GM23338 (cell line): ENCODE measurements at regions not wholly inside any gene's neighbourhood (a gene's known extent, or its start where the extent isn't known, plus 50 kb on each side); places are given as distances from the start of the nearest gene placed in this dataset.

ENCODE experiments used
- ATAC-seq: fragments of 200-7000 bp; cut with Tn5 transposase; 3 replicates; pipeline ENCODE4 v1.9.1; 2020
- DNase-seq: peaks from one replicate; pipeline ENCODE4 v3.0.0-alpha.2; 2015; ENCODE audit warnings: low spot score
- H2AFZ ChIP-seq: fragments of 200-600 bp; sonication (generic); 2 replicates; pipeline ENCODE4 v1.8.0; 2016; ENCODE audit warnings: antibody characterized with exemption, mild to moderate bottlenecking, moderate library complexity
- H3F3A ChIP-seq: fragments of 200-600 bp; sonication (generic); replicated peaks from 2 replicates; pipeline ENCODE4 v1.8.0; 2017; ENCODE audit warnings: antibody characterized with exemption, mixed run types, low read depth
- H3K27ac ChIP-seq: fragments of 200-600 bp; sonication (generic); 2 replicates; pipeline ENCODE4 v1.6.1; 2016; ENCODE audit warnings: low read depth
- H3K27me3 ChIP-seq: fragments of 200-600 bp; sonication (generic); 2 replicates; pipeline ENCODE4 v1.8.0; 2016; ENCODE audit warnings: mild to moderate bottlenecking, mixed run types, moderate library complexity; ENCODE audit not compliant: insufficient read depth
- H3K36me3 ChIP-seq: fragments of 200-600 bp; sonication (generic); 2 replicates; pipeline ENCODE4 v1.8.0; 2016; ENCODE audit warnings: mild to moderate bottlenecking; ENCODE audit not compliant: insufficient read depth
- H3K4me1 ChIP-seq: fragments of 200-600 bp; sonication (generic); 2 replicates; pipeline ENCODE4 v1.8.0; 2016; ENCODE audit warnings: mild to moderate bottlenecking, moderate library complexity; ENCODE audit not compliant: insufficient read depth
- H3K4me2 ChIP-seq: fragments of 200-600 bp; sonication (generic); 2 replicates; pipeline ENCODE4 v1.7.1; 2017; ENCODE audit warnings: mixed run types
- H3K4me3 ChIP-seq: fragments of 200-600 bp; sonication (generic); 2 replicates; pipeline ENCODE4 v1.6.1; 2016; ENCODE audit warnings: mixed run types
- H3K79me2 ChIP-seq: fragments of 200-600 bp; sonication (generic); replicated peaks from 2 replicates; pipeline ENCODE4 v1.8.0; 2017; ENCODE audit warnings: mild to moderate bottlenecking; ENCODE audit not compliant: insufficient read depth
- H3K9me2 ChIP-seq: fragments of 200-600 bp; sonication (generic); 2 replicates; pipeline ENCODE4 v1.8.0; 2017; ENCODE audit not compliant: insufficient read depth
- H4K20me1 ChIP-seq: fragments of 200-600 bp; sonication (generic); replicated peaks from 2 replicates; pipeline ENCODE4 v1.8.0; 2017; ENCODE audit warnings: mild to moderate bottlenecking; ENCODE audit not compliant: insufficient read depth
- H3K27ac Mint-ChIP-seq: 2 replicates; pipeline ENCODE4 v1.8.0; 2020; ENCODE audit warnings: inconsistent platforms, mild to moderate bottlenecking, moderate library complexity, mixed read lengths
- H3K27me3 Mint-ChIP-seq: 3 replicates; pipeline ENCODE4 v1.8.0; 2022; ENCODE audit warnings: low read depth, mild to moderate bottlenecking, moderate library complexity, mixed read lengths, inconsistent platforms; ENCODE audit not compliant: insufficient read depth, poor library complexity
- H3K36me3 Mint-ChIP-seq: 3 replicates; pipeline ENCODE4 v1.8.0; 2021; ENCODE audit warnings: low read depth, mild to moderate bottlenecking, inconsistent platforms, moderate library complexity, mixed read lengths
- H3K4me1 Mint-ChIP-seq: 3 replicates; pipeline ENCODE4 v1.8.0; 2020; ENCODE audit warnings: mild to moderate bottlenecking, inconsistent platforms, mixed read lengths
- H3K4me3 Mint-ChIP-seq: 3 replicates; pipeline ENCODE4 v1.8.0; 2021; ENCODE audit warnings: moderate library complexity, mild to moderate bottlenecking, inconsistent platforms, mixed read lengths
- H3K9me3 Mint-ChIP-seq: 3 replicates; pipeline ENCODE4 v1.8.0; 2020; ENCODE audit warnings: moderate library complexity, mild to moderate bottlenecking, inconsistent platforms, mixed read lengths
- CREB1 ChIP-seq: fragments of 250-450 bp; sonication (Bioruptor Pico); IDR thresholded peaks from 2 replicates; pipeline ENCODE4 v1.5.0; 2020; ENCODE audit warnings: low read depth, mild to moderate bottlenecking, moderate library complexity
- CTCF ChIP-seq, 2 experiments: fragments of 200-600 bp in 1 of 2; sonication (generic) in 1 of 2; conservative IDR thresholded peaks; 2 replicates each; pipeline versions ENCODE4 v1.5.1 to v1.6.1; 2016 to 2017; ENCODE audit warnings: antibody characterized with exemption in 2 of 2, low read depth in 2 of 2, mild to moderate bottlenecking in 2 of 2, moderate library complexity in 1 of 2
- JUNB ChIP-seq: IDR thresholded peaks from one replicate; pipeline ENCODE4 v1.6.1; 2016; ENCODE audit warnings: antibody characterized with exemption; ENCODE audit not compliant: unreplicated experiment
- REST ChIP-seq: IDR thresholded peaks from one replicate; pipeline ENCODE4 v1.6.1; 2018; ENCODE audit warnings: antibody characterized with exemption; ENCODE audit not compliant: unreplicated experiment
- STAT1 ChIP-seq: IDR thresholded peaks from one replicate; pipeline ENCODE4 v1.6.1; 2016; ENCODE audit warnings: antibody characterized with exemption; ENCODE audit not compliant: unreplicated experiment
- ZNF331 ChIP-seq: fragments of 250-450 bp; sonication (Bioruptor Pico); IDR thresholded peaks from 2 replicates; pipeline ENCODE4 v1.5.0; 2020; ENCODE audit warnings: low read depth, mild to moderate bottlenecking, moderate library complexity
- ZNF462 ChIP-seq: fragments of 250-450 bp; sonication (Bioruptor Pico); IDR thresholded peaks from 2 replicates; pipeline ENCODE4 v1.5.0; 2020; ENCODE audit warnings: mild to moderate bottlenecking, moderate library complexity

- TF ChIP-seq CTCF (conservative IDR thresholded peaks at IDR 0.05; ENCODE audit: low read depth in 2 of 2), result no peak
Observed at GRCh38 chr5:125396462-125396861, 650.0 kb upstream of the ZNF608 start (continued).

GRCh38 chr5:125398466-125398865 lies 652.0 kb upstream of the ZNF608 start:
- Histone ChIP-seq H3K79me2 (no peaks in the 10 kb centered on the region), H3K4me2 (no peak overlapping the region), H4K20me1 (no peaks in the 10 kb centered on the region), H3K36me3 (no peaks in the 10 kb centered on the region), H3K27me3 (no peaks in the 10 kb centered on the region), H3K4me3 (no peak overlapping the region), H3F3A (no peaks in the 10 kb centered on the region), H3K27ac (no peak overlapping the region), H3K9me2 (peaks cover 6% of the 10 kb centered on the region; the same call in 1 of the 2 replicates), H2AFZ (no peak overlapping the region), H3K4me1 (0 out of 2 replicates have a peak, but pooled peaks cover 2% of the 10 kb centered on the region)
- Mint-ChIP-seq H3K4me1 (peaks cover 5% of the 10 kb centered on the region; the same call in 2 of the 3 replicates), H3K9me3 (peaks cover 8% of the 10 kb centered on the region; the same call in 2 of the 3 replicates), H3K4me3 (no peak overlapping the region), H3K36me3 (peaks cover 7% of the 10 kb centered on the region; the same call in 2 of the 3 replicates), H3K27ac (no peak overlapping the region), H3K27me3 (no peaks in the 10 kb centered on the region)
- no peak for TF ChIP-seq JUNB
- TF ChIP-seq REST, result no peak
- TF ChIP-seq CREB1 (CRISPR knock-in tag), result no peak
- no peak for TF ChIP-seq ZNF331
- DNase-seq (no peak), ATAC-seq (no peak)

- no peak overlapping the region for H3K27ac ChIP-seq
Observed at GRCh38 chr5:125399885-125400284, 653.4 kb upstream of the ZNF608 start.

More at GRCh38 chr5:125399885-125400284, 653.4 kb upstream of the ZNF608 start:
- ATAC-seq (no peak), DNase-seq (no peak)
- Mint-ChIP-seq H3K4me1 (peaks cover 6% of the 10 kb centered on the region; the same call in 2 of the 3 replicates), H3K27me3 (no peaks in the 10 kb centered on the region), H3K27ac (no peak overlapping the region), H3K4me3 (no peak overlapping the region), H3K9me3 (peaks cover 8% of the 10 kb centered on the region; the same call in 2 of the 3 replicates), H3K36me3 (peaks cover 12% of the 10 kb centered on the region; the same call in 2 of the 3 replicates)
- Histone ChIP-seq H3K9me2 (0 out of 2 replicates have a peak, but pooled peaks cover under 1% of the 10 kb centered on the region), H2AFZ (no peak overlapping the region), H3F3A (no peaks in the 10 kb centered on the region), H3K4me2 (no peak overlapping the region), H4K20me1 (no peaks in the 10 kb centered on the region), H3K27me3 (no peaks in the 10 kb centered on the region), H3K4me3 (no peak overlapping the region), H3K79me2 (no peaks in the 10 kb centered on the region), H3K4me1 (0 out of 2 replicates have a peak, but pooled peaks cover 5% of the 10 kb centered on the region), H3K36me3 (no peaks in the 10 kb centered on the region)
- TF ChIP-seq ZNF462 (CRISPR knock-in tag) (no peak), STAT1 (no peak)
